Activated naive CD4-positive, alpha-beta T cell treated with anti-CD3 and anti-CD28 coated beads for 36 hours (primary cell): ENCODE measurements at regions not wholly inside any gene's neighbourhood (a gene's known extent, or its start where the extent isn't known, plus 50 kb on each side); places are given as distances from the start of the nearest gene placed in this dataset.

ENCODE experiments used
- CTCF ChIA-PET: fragments of 350-600 bp; sonication (Branson Sonifier 250); formaldehyde crosslinking; loops from one replicate; lab custom pipeline; 2021; ENCODE audit warnings: antibody characterized with exemption; lab: Charles Lee
- DNase-seq: peaks from one replicate; pipeline ENCODE4 v3.0.0-alpha.2; 2020
- H3K27ac Mint-ChIP-seq: one replicate; pipeline ENCODE4 v1.8.0; 2021; ENCODE audit warnings: mild to moderate bottlenecking, mixed read lengths
- H3K27me3 Mint-ChIP-seq: one replicate; pipeline ENCODE4 v1.8.0; 2021; ENCODE audit warnings: low read depth, mixed read lengths
- H3K36me3 Mint-ChIP-seq: one replicate; pipeline ENCODE4 v1.8.0; 2021; ENCODE audit warnings: low read depth, mixed read lengths
- H3K4me1 Mint-ChIP-seq: one replicate; pipeline ENCODE4 v1.8.0; 2021; ENCODE audit warnings: low read depth, mixed read lengths
- H3K4me3 Mint-ChIP-seq: one replicate; pipeline ENCODE4 v1.8.0; 2021; ENCODE audit warnings: mild to moderate bottlenecking, moderate library complexity, mixed read lengths
- H3K9me3 Mint-ChIP-seq: one replicate; pipeline ENCODE4 v1.8.0; 2021; ENCODE audit warnings: mixed read lengths
- intact Hi-C: fragments of 100-400 bp; cut with micrococcal nuclease; formaldehyde crosslinking; loops from one replicate; pipeline ENCODE4 v1.15.1; 2023

DNA sequence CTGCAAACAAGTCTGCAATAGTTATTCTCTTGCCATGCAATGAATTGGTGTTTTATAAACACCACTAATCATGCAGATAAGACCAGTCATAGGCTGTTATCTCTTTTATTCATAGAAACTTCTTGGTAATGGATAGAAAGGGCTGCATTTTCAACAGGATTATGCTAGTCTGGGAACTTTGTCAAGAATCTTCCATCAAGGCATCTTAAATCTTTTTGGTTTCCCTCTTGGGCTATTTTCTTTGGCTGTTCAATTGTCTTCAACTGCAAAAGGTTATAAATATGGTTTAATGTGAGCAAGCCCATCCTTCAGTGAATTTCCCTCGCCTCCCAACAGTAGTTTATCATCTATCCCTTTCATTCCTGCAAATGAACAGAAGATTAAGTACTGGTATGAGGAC is 59.0 kb upstream of the MINAR1 start:
- H3K9me3 Mint-ChIP-seq, result no peaks in the 10 kb centered on the region
- CTCF ChIA-PET, result interaction anchor here (0.7 to 0.9 kb wide), 2 partner anchors 9 to 10 kb away, joined by 3 read pairs; no protein-coding TSS in a partner anchor
- no peak overlapping the region for H3K27ac Mint-ChIP-seq
- intact Hi-C loops, result no loop called here
- H3K27me3 Mint-ChIP-seq, result no peaks in the 10 kb centered on the region
- no peaks in the 10 kb centered on the region for H3K36me3 Mint-ChIP-seq
- DNase-seq, result no peak
- no peaks in the 10 kb centered on the region for H3K4me1 Mint-ChIP-seq
- no peak overlapping the region for H3K4me3 Mint-ChIP-seq

DNA sequence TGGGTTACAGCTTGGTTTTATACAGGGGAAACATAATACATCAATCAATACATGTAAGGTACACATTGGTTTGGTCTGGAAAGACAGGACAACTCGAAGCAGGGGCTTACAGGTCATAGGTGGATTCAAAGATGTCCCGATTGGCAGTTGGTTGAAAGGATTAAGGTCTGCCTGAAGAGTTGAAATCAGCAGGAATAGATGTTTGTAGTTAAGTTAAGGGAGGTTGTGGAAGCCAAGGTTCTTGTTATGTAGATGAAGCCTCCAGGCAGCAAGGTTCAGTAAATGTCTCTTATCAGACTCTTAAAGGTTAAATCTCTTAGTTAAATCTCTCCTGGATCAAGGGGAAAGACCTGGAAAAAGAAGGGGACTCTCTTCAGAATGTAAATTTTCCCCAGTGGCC is 58.4 kb upstream of the MINAR1 start:
- H3K4me3 Mint-ChIP-seq, result no peak overlapping the region
- H3K27me3 Mint-ChIP-seq, result no peaks in the 10 kb centered on the region
- H3K4me1 Mint-ChIP-seq, result no peaks in the 10 kb centered on the region
- H3K9me3 Mint-ChIP-seq, result no peaks in the 10 kb centered on the region
- H3K36me3 Mint-ChIP-seq, result no peaks in the 10 kb centered on the region
- DNase-seq, result no peak
- intact Hi-C loops, result no loop called here
- H3K27ac Mint-ChIP-seq, result no peak overlapping the region
- CTCF ChIA-PET, result no interaction called here

DNA sequence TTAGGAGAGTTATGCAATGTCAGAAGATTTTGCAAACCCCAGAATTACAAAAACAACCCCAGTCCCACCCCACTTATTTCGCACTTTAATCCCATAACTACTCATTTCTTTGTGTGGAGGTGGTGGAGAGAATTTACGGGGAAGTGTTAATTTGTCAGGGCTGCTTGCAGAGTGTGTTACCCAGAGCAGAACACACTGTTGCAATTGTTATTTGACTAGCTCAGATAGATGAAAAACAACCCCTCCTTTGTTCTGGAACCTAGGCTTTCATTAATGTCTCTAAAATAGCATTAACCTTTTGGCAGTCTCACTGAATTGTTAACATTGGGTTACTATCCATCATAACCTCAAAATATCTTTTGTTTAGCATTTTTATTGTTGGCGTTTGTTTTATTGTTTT is 55.8 kb upstream of the MINAR1 start:
- CTCF ChIA-PET, result interaction anchor here (0.6 kb wide), 1 partner anchor 33 kb away, joined by 3 read pairs; no protein-coding TSS in a partner anchor
- Mint-ChIP-seq H3K27me3 (no peaks in the 10 kb centered on the region), H3K4me1 (no peaks in the 10 kb centered on the region), H3K9me3 (no peaks in the 10 kb centered on the region), H3K27ac (no peak overlapping the region), H3K36me3 (no peaks in the 10 kb centered on the region), H3K4me3 (no peak overlapping the region)
- DNase-seq, result no peak
- intact Hi-C loops, result no loop called here

DNA sequence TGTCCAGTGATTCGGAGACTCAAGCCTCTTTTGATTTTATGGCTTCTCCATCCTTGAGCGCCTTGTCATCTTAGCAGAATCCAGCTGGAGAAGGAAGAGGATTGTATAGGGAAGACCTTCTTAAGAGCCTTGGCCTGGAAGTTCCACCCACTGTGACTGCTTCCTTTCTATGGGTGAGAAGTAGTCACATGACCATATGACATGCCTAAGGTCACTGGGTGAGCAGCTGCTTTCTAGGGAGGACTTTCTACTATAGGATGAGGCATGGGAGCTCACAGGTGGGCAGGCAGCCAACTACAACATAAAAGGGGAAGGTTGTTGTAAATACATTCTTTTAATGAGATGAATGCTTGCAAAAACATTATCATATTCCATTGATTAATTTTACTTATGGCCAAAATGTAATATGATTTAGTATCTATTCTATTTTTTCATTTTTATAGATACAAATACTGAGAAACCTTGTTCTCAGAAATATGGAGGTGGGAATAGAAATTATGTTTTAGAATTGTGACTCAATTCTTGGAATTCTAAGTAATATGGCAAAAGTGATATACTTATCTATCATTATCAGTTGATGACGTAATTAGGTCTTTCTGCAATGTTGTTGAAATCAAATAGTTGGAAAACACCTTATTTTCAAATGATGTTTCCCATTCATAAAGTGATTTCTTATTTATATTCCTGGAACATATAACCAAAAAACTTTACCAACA is 53.6 kb upstream of the MINAR1 start:
- no peak overlapping the region for H3K4me3 Mint-ChIP-seq
- H3K27me3 Mint-ChIP-seq, result no peaks in the 10 kb centered on the region
- H3K27ac Mint-ChIP-seq, result no peak overlapping the region
- intact Hi-C loops, result no loop called here
- CTCF ChIA-PET, result interaction anchor here (5.4 kb wide), 1 partner anchor 219 kb away, joined by 103 read pairs; no protein-coding TSS in a partner anchor
- peaks cover 2% of the 10 kb centered on the region for H3K36me3 Mint-ChIP-seq
- no peak for DNase-seq
- H3K4me1 Mint-ChIP-seq, result no peaks in the 10 kb centered on the region
- H3K9me3 Mint-ChIP-seq, result no peaks in the 10 kb centered on the region

DNA sequence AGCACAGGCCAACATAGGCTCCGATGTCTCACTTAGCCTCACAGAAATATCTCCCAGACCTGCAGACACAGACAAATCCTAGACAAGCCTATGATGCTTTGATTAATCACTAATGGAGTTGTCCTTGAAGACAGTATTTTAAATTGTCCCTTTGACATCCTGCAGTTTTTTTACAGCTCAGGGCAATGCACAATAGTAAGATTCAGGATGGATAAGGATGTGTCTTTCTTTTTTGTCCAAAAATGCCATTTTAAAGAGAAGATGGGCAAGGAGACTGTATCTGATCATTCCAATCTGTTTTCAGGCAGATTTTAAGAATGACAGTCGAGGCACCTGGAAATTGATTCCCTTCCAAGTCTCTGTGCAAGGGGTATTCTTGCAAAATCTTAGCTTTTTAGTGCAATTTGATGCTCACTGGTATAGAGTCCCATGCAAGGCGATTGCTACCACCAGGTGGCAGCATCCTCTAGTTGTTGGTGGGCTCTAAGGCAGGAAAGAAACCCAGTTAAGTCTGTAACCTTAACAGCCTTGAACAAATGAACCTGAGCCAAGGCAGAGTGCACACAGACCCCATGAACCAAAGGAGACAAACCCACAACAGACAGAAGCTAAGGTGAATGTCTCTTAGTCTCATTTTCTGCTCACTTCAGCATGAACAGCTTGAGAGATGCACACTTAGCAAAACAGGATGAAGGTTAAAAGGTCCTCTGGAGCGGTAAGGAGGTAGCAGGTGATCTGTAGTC is 51.2 kb upstream of the MINAR1 start:
- Mint-ChIP-seq H3K4me3 (no peak overlapping the region), H3K27me3 (no peaks in the 10 kb centered on the region), H3K36me3 (peaks cover 2% of the 10 kb centered on the region), H3K9me3 (no peaks in the 10 kb centered on the region), H3K4me1 (no peaks in the 10 kb centered on the region), H3K27ac (no peak overlapping the region)
- intact Hi-C loops, result loop anchor here (1.0 to 2.0 kb wide), 4 partner anchors 215 to 792 kb away; no protein-coding TSS in a partner anchor
- CTCF ChIA-PET, result interaction anchor here (0.5 to 5.4 kb wide), 32 partner anchors 11 to 796 kb away, joined by 3 to 103 read pairs (median 5); no protein-coding TSS in a partner anchor
- peak; percentile 86 for DNase-seq

DNA sequence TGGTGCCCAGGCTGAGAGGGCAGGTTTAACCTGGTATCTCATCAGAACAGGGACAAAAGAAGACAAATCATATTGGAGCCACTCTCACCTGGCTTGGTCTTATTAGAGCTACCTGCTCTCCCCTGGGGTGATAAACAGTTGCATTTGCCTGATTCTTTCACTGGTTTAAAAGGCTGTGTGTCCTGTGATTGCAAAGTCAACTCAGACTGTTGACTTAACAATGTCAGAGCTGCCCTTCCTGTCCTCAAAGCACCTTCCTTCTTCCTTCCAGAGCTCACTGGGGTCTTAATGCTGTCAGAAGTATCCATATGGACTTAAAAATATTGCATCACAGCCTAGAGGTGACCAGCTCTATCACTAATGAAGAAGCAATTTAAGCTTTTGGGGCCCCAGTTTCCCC is 50.5 kb upstream of the MINAR1 start:
- H3K27ac Mint-ChIP-seq, result no peak overlapping the region
- no peaks in the 10 kb centered on the region for H3K4me1 Mint-ChIP-seq
- intact Hi-C loops, result loop anchor here (1.0 to 2.0 kb wide), 4 partner anchors 215 to 791 kb away; no protein-coding TSS in a partner anchor
- CTCF ChIA-PET, result interaction anchor here (0.7 to 5.4 kb wide), 33 partner anchors 9 to 795 kb away, joined by 3 to 103 read pairs (median 5); no protein-coding TSS in a partner anchor
- no peaks in the 10 kb centered on the region for H3K27me3 Mint-ChIP-seq
- no peak overlapping the region for H3K4me3 Mint-ChIP-seq
- no peak for DNase-seq
- H3K36me3 Mint-ChIP-seq, result peaks cover 2% of the 10 kb centered on the region
- no peaks in the 10 kb centered on the region for H3K9me3 Mint-ChIP-seq
